ENCODE measurements at regions not wholly inside any gene's neighbourhood (a gene's known extent, or its start where the extent isn't known, plus 50 kb on each side); places are given as distances from the start of the nearest gene placed in this dataset.

DNA sequence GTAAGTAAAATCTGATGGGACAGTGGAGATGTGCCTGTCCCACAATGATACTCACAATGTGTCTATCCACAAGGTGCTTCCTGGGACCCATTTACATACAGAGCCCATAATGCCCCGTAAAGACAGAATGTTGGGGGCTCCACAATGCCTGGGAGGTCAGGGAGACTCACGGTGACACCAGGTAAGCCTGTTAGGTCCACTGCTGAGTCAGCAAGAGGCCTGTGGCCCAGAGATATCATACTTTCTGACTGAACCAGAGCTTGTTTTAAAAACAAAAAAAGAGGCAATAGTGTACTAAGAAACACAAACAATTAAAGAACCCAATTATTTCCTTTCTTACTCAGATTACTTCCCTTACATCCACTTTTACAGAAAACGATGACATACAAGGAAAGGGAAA, 771.1 kb upstream of the ID2 start:
- TF ChIP-seq, protein P1, sequence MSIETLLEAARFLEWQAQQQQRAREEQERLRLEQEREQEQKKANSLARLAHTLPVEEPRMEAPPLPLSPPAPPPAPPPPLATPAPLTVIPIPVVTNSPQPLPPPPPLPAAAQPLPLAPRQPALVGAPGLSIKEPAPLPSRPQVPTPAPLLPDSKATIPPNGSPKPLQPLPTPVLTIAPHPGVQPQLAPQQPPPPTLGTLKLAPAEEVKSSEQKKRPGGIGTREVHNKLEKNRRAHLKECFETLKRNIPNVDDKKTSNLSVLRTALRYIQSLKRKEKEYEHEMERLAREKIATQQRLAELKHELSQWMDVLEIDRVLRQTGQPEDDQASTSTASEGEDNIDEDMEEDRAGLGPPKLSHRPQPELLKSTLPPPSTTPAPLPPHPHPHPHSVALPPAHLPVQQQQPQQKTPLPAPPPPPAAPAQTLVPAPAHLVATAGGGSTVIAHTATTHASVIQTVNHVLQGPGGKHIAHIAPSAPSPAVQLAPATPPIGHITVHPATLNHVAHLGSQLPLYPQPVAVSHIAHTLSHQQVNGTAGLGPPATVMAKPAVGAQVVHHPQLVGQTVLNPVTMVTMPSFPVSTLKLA (conservative IDR thresholded peaks at IDR 0.05) = no peak
- TF ChIP-seq, protein P2, sequence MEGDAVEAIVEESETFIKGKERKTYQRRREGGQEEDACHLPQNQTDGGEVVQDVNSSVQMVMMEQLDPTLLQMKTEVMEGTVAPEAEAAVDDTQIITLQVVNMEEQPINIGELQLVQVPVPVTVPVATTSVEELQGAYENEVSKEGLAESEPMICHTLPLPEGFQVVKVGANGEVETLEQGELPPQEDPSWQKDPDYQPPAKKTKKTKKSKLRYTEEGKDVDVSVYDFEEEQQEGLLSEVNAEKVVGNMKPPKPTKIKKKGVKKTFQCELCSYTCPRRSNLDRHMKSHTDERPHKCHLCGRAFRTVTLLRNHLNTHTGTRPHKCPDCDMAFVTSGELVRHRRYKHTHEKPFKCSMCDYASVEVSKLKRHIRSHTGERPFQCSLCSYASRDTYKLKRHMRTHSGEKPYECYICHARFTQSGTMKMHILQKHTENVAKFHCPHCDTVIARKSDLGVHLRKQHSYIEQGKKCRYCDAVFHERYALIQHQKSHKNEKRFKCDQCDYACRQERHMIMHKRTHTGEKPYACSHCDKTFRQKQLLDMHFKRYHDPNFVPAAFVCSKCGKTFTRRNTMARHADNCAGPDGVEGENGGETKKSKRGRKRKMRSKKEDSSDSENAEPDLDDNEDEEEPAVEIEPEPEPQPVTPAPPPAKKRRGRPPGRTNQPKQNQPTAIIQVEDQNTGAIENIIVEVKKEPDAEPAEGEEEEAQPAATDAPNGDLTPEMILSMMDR (IDR thresholded peaks at IDR 0.05 in 2 of 3, conservative IDR thresholded peaks at IDR 0.05 in 1 of 3; ENCODE audit: insufficient read depth in 2 of 3, low read depth in 1 of 3, low read length in 3 of 3) = no peak
- TF ChIP-seq ELF2 (CRISPR knock-in tag; IDR thresholded peaks at IDR 0.05) (no peak), POLR2A (conservative IDR thresholded peaks at IDR 0.05) (no peak), SMAD4 (CRISPR knock-in tag; conservative IDR thresholded peaks at IDR 0.05) (no peak), NONO (IDR thresholded peaks at IDR 0.05; ENCODE audit: low read depth in 2 of 2, low read length in 1 of 2) (no peak)
- TF ChIP-seq, protein P3, sequence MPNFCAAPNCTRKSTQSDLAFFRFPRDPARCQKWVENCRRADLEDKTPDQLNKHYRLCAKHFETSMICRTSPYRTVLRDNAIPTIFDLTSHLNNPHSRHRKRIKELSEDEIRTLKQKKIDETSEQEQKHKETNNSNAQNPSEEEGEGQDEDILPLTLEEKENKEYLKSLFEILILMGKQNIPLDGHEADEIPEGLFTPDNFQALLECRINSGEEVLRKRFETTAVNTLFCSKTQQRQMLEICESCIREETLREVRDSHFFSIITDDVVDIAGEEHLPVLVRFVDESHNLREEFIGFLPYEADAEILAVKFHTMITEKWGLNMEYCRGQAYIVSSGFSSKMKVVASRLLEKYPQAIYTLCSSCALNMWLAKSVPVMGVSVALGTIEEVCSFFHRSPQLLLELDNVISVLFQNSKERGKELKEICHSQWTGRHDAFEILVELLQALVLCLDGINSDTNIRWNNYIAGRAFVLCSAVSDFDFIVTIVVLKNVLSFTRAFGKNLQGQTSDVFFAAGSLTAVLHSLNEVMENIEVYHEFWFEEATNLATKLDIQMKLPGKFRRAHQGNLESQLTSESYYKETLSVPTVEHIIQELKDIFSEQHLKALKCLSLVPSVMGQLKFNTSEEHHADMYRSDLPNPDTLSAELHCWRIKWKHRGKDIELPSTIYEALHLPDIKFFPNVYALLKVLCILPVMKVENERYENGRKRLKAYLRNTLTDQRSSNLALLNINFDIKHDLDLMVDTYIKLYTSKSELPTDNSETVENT (CRISPR knock-in tag; IDR thresholded peaks at IDR 0.05) = no peak

All from K562 (cell line).